ENCODE measurements at regions not wholly inside any gene's neighbourhood (a gene's known extent, or its start where the extent isn't known, plus 50 kb on each side); places are given as distances from the start of the nearest gene placed in this dataset.

DNA sequence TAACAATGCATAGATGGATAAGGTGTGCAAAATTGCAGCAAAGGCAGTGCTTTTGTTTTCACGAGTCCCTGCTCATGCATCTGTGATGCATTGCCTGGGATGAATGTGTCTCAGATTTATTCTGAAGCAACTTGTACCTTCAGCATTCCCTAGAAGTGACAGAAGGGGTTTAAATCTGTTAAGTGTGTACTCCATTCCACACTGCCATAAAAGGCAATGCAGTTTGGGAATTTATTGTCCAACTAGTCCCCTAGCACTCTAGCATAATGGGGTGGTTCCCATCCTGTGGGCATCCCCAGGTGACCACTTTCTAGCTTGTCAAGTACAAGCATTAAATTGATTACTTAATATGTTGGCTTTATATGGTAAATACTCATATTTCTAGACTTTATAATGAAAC, 306.5 kb upstream of the CBLB start:
- TF ChIP-seq POLR2A (IDR thresholded peaks at IDR 0.05) (no peak), POLR2AphosphoS5 (IDR thresholded peaks at IDR 0.05) (no peak), EP300 (IDR thresholded peaks at IDR 0.05) (no peak)
- TF ChIP-seq, protein P1, sequence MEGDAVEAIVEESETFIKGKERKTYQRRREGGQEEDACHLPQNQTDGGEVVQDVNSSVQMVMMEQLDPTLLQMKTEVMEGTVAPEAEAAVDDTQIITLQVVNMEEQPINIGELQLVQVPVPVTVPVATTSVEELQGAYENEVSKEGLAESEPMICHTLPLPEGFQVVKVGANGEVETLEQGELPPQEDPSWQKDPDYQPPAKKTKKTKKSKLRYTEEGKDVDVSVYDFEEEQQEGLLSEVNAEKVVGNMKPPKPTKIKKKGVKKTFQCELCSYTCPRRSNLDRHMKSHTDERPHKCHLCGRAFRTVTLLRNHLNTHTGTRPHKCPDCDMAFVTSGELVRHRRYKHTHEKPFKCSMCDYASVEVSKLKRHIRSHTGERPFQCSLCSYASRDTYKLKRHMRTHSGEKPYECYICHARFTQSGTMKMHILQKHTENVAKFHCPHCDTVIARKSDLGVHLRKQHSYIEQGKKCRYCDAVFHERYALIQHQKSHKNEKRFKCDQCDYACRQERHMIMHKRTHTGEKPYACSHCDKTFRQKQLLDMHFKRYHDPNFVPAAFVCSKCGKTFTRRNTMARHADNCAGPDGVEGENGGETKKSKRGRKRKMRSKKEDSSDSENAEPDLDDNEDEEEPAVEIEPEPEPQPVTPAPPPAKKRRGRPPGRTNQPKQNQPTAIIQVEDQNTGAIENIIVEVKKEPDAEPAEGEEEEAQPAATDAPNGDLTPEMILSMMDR (IDR thresholded peaks at IDR 0.05): no peak

All from upper lobe of left lung (tissue), 4 donors.